Activated T-helper 17 cell treated with anti-CD3 and anti-CD28 coated beads, Interleukin-2, amount 50 U/mL, for 72 hours (primary cell): ENCODE measurements at regions not wholly inside any gene's neighbourhood (a gene's known extent, or its start where the extent isn't known, plus 50 kb on each side); places are given as distances from the start of the nearest gene placed in this dataset.

Source experiments
- ATAC-seq: fragments of 150-1000 bp; cut with Tn5 transposase; replicated peaks from 2 replicates; pipeline ENCODE4 v1.10.0; 2021; ENCODE audit warnings: mild to moderate bottlenecking, moderate library complexity
- H3K27ac Mint-ChIP-seq: one replicate; pipeline ENCODE4 v1.8.0; 2022; ENCODE audit warnings: mixed read lengths
- H3K27me3 Mint-ChIP-seq: one replicate; pipeline ENCODE4 v1.8.0; 2022; ENCODE audit warnings: mixed read lengths
- H3K36me3 Mint-ChIP-seq: one replicate; pipeline ENCODE4 v1.8.0; 2022; ENCODE audit warnings: low read depth, mild to moderate bottlenecking, mixed read lengths
- H3K4me1 Mint-ChIP-seq: one replicate; pipeline ENCODE4 v1.8.0; 2022; ENCODE audit warnings: mixed read lengths
- H3K4me3 Mint-ChIP-seq: one replicate; pipeline ENCODE4 v1.8.0; 2022; ENCODE audit warnings: mild to moderate bottlenecking, mixed read lengths
- H3K9me3 Mint-ChIP-seq: one replicate; pipeline ENCODE4 v1.8.0; 2022; ENCODE audit warnings: mixed read lengths

DNA sequence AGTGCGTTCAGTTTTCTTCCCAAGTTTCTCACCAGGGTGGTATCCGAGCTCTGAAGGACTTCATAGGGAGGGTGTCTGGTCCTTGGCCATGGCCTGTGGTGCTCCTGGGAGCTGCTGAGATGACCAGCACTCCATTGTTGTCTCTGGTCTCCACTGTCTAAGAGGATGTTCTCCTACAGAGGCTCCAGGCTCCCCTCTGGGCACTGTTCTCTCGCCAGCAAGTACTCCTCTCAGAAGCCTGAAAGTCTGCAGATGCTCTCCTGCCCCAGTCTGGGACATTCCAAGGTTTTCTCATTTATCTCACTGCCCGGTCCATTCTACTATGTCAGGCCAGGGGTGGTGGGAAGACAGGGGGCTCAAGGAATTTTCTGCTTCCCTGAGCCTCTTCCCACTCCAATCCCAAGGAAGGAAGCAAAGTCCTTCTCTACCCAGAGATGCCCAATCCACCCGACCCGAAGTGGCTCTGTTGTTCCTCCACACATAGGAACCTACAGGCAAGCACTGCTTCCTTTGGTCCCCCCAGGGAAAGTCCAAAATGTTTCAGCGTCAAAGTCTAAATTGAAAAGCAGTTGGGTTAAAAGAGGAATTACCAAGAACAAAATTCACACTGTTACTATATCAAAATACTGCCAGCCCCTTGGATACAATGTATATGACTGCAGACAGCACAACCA is 110.5 kb downstream of the GYPC start:
- Mint-ChIP-seq H3K27me3 (no peaks in the 10 kb centered on the region), H3K27ac (no peak overlapping the region), H3K36me3 (no peaks in the 10 kb centered on the region), H3K4me1 (peaks cover 47% of the 10 kb centered on the region), H3K9me3 (no peaks in the 10 kb centered on the region), H3K4me3 (no peak overlapping the region)
- no peak for ATAC-seq

DNA sequence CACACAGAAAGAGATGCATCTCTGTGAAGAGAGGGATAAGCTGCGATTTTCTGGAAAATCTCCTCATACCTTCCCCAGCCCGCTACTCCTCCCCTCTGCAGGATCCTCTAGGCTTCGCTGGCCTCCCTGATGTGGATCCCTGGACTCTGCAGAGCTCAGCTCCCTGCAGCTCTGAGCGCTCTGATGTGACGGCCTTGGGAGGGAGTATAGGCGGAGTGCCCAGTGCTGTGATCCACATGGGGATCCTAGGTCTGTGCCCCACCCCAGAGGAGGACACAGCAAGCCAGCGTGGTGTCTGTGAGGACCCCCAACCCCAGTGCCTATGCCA is 111.0 kb downstream of the GYPC start:
- Mint-ChIP-seq H3K27ac (no peak overlapping the region), H3K36me3 (no peaks in the 10 kb centered on the region), H3K27me3 (no peaks in the 10 kb centered on the region), H3K9me3 (no peaks in the 10 kb centered on the region), H3K4me3 (no peak overlapping the region), H3K4me1 (peaks cover 43% of the 10 kb centered on the region)
- no peak for ATAC-seq

DNA sequence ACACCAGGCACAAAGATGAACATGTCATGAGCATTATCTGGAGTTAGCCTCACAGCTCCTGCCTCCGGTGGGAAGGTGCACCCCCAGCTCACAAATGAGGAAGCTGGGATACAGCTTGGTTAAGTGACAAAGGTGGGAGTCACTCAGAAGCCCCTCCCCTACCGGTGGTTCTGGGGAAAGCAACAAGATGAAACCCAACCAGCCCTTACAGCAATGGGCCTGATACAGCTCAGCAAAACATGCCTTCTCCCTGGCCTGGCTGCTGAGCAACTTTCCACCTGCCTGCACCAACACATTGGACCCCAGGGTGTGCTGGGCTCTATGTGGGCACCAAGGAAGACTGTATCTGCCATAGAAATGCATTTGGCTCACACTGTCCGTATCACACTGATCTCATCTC is 113.2 kb downstream of the GYPC start:
- Mint-ChIP-seq H3K36me3 (no peaks in the 10 kb centered on the region), H3K4me1 (peaks cover 25% of the 10 kb centered on the region), H3K4me3 (no peak overlapping the region), H3K27ac (peak overlapping the region; percentile 7), H3K9me3 (no peaks in the 10 kb centered on the region), H3K27me3 (no peaks in the 10 kb centered on the region)
- no peak for ATAC-seq

DNA sequence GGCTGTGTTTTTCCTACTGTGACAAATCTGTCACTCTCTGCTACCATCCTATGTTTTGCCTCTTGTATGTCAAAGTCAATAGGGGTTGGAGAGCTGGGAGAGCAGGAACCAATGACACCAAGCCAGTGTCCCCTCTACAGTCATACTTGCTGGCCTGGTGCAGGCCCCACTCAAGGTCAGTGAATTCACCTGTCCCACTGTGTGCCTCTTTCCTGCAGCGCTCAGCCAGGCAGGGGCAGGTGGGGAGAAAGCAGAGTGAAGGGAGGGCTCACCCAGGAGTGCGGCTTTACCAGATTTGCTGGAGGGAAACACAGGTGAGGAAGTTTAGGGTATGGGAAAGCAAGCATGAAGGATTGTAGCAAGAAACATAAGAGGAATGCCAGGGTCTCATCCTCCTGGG is 114.5 kb downstream of the GYPC start:
- no peak overlapping the region for H3K4me3 Mint-ChIP-seq
- H3K9me3 Mint-ChIP-seq = no peaks in the 10 kb centered on the region
- H3K4me1 Mint-ChIP-seq = peaks cover 24% of the 10 kb centered on the region
- H3K36me3 Mint-ChIP-seq = no peaks in the 10 kb centered on the region
- no peaks in the 10 kb centered on the region for H3K27me3 Mint-ChIP-seq
- peak overlapping the region; percentile 23 for H3K27ac Mint-ChIP-seq
- no peak for ATAC-seq

DNA sequence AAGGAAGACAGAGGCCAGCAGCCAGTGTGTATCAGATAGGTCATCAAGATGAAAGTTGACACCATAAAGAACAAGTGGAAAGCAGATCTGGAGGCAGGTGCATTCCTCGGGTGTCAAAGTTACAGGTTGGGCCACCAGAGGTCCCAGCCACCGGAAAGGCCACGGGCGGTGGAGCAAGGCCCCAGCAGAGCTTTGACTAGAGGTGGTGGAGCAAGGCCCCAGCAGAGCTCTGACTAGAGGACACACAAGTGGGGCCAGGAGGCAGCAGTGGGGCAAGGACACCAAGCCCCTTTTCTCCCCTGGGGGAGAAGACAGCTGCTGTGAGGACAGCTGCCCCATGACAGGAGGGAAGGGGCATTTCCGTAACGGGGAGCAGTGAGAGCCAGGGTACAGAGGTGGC is 115.1 kb downstream of the GYPC start:
- Mint-ChIP-seq H3K36me3 (no peaks in the 10 kb centered on the region), H3K4me1 (peaks cover 27% of the 10 kb centered on the region), H3K4me3 (no peak overlapping the region), H3K27me3 (no peaks in the 10 kb centered on the region), H3K9me3 (no peaks in the 10 kb centered on the region), H3K27ac (no peak overlapping the region)
- no peak for ATAC-seq

DNA sequence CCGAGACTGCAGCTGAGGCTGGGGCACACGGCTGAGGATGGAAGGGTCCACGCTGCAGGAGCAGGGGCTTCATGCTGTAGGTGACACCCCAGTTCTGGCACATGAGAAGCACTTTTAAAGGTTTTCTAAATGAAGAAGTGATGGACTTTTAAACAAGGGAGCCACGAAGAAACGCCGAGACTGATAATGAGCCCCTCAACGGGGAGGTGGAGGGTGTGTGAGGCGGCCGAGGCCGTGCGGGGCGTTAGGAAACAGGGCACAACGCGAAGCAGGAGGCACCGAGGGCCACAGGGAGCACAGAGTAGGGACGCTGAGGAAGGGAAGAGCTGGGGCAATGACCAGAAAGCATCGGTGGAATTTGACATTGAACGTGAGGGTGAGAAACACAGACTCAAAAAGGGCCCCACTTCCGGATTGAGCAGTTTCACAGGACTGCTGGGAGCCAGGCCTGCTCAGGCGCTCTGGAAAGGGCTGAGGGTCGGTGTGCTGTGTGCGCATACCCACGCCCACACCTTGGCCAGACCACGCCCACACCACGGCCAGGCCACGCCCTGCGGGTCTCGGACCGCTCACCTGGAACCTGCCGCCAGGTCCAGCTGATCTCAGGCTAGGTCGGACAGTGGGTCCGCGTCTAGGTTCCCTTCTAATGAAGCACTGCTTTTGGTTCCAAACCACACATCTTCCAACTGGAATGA is 115.7 kb downstream of the GYPC start:
- H3K4me1 Mint-ChIP-seq = peaks cover 23% of the 10 kb centered on the region
- no peaks in the 10 kb centered on the region for H3K36me3 Mint-ChIP-seq
- no peak overlapping the region for H3K4me3 Mint-ChIP-seq
- no peaks in the 10 kb centered on the region for H3K27me3 Mint-ChIP-seq
- H3K9me3 Mint-ChIP-seq = no peaks in the 10 kb centered on the region
- no peak for ATAC-seq
- no peak overlapping the region for H3K27ac Mint-ChIP-seq

DNA sequence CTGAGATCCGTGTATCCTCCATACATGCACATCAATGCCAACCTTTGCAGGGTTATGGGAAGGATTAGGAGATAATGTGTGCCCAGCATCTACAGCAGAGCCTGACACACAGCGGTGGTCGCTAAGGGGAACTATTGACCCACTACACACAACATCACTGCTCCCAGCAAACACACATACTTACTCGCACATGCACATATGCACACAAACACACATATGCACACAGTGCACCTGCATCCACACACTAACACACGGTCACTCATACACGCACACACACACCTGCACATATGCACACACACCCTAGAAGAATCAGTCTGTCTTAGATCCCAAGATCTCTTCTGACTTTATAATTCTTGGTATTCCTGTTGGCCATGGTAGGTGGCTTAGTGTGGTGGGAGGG is 118.3 kb downstream of the GYPC start:
- Mint-ChIP-seq H3K27ac (no peak overlapping the region), H3K36me3 (no peaks in the 10 kb centered on the region)

DNA sequence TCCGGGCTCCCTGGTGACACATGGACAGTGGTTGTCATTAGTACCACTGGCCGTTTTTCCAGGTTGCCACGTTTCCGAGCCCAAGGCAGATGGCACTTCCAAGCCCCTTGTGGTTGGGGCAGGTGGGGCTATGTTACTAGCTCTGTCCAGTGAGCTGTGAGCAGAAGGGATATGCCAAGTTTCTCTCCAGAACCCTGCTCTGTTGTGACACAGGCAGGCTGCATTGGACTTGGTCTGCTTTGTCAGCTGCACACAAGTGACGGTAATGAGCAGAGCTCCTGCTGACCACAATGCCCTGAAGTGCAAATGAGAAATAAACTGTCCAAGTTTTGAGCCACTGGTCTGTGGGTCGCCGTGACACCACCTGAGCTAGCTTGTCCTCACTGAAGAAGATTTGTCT is 118.8 kb downstream of the GYPC start:
- H3K27ac Mint-ChIP-seq = no peak overlapping the region
- H3K9me3 Mint-ChIP-seq = no peaks in the 10 kb centered on the region
- H3K36me3 Mint-ChIP-seq = no peaks in the 10 kb centered on the region
- ATAC-seq = no peak
- H3K4me1 Mint-ChIP-seq = peaks cover 23% of the 10 kb centered on the region
- H3K4me3 Mint-ChIP-seq = no peak overlapping the region
- no peaks in the 10 kb centered on the region for H3K27me3 Mint-ChIP-seq

More for the DNA sequence above, 118.3 kb downstream of the GYPC start:
- Mint-ChIP-seq H3K4me1 (peaks cover 28% of the 10 kb centered on the region), H3K4me3 (no peak overlapping the region), H3K9me3 (no peaks in the 10 kb centered on the region), H3K27me3 (no peaks in the 10 kb centered on the region)
- no peak for ATAC-seq

DNA sequence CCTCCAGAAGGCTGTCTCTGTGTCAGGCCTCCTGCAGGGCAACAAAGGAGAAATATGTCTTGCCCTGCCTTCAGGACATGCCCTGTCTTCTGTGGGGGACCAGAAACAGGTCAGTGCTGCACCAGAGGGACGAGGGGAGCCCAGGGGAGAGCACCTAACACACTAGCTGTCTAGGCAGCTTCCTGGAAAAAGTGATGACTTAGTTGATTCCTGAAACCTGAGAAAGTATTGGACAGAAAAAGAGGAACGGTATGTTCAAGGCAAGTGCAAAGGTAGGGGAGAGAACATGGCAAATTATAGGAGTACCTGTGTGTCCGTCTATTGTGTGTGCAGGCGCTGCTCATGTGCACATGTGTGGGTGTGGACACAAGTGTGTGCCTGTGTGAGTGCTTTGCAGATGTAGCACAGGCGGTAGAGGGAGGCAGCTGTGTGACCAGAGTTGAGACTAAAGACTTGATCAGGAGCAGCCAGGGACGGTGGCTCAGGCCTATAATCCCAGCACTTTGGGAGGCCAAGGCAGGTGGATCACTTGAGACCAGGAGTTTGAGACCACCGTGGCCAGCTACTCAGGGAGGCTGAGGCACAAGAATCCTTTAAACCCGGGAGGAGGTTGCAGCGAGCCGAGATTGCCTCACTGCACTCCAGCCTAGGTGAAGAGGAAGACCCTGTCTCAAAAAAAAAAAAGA is 119.5 kb downstream of the GYPC start:
- H3K4me1 Mint-ChIP-seq = peaks cover 17% of the 10 kb centered on the region
- no peak for ATAC-seq
- no peaks in the 10 kb centered on the region for H3K36me3 Mint-ChIP-seq
- peak overlapping the region; percentile 95 for H3K4me3 Mint-ChIP-seq
- peak overlapping the region; percentile 56 for H3K27ac Mint-ChIP-seq
- no peaks in the 10 kb centered on the region for H3K27me3 Mint-ChIP-seq
- no peaks in the 10 kb centered on the region for H3K9me3 Mint-ChIP-seq

DNA sequence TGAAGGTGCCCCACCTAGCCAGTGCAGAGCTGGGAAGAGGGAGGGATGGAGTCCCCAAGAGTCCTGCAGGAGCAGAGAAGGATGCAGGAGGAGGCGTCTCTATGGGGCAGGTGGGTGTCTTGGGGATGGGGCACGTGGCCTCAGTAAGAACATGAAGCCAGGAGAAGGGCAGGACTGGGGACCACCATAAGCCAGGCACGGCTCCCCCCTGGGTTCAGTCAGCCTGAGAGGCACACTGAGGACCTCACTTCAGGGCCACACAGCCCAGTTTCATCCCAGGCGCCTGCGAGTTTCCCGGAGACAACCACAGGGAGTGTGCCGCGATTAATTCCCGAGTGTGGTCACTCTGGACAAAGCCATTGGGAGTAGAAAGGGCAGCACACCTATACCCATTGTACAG is 120.3 kb downstream of the GYPC start:
- no peaks in the 10 kb centered on the region for H3K36me3 Mint-ChIP-seq
- H3K27ac Mint-ChIP-seq = peak overlapping the region; percentile 56
- peaks cover 17% of the 10 kb centered on the region for H3K4me1 Mint-ChIP-seq
- no peaks in the 10 kb centered on the region for H3K27me3 Mint-ChIP-seq
- peak; percentile 2 for ATAC-seq
- no peaks in the 10 kb centered on the region for H3K9me3 Mint-ChIP-seq
- H3K4me3 Mint-ChIP-seq = peak overlapping the region; percentile 95

DNA sequence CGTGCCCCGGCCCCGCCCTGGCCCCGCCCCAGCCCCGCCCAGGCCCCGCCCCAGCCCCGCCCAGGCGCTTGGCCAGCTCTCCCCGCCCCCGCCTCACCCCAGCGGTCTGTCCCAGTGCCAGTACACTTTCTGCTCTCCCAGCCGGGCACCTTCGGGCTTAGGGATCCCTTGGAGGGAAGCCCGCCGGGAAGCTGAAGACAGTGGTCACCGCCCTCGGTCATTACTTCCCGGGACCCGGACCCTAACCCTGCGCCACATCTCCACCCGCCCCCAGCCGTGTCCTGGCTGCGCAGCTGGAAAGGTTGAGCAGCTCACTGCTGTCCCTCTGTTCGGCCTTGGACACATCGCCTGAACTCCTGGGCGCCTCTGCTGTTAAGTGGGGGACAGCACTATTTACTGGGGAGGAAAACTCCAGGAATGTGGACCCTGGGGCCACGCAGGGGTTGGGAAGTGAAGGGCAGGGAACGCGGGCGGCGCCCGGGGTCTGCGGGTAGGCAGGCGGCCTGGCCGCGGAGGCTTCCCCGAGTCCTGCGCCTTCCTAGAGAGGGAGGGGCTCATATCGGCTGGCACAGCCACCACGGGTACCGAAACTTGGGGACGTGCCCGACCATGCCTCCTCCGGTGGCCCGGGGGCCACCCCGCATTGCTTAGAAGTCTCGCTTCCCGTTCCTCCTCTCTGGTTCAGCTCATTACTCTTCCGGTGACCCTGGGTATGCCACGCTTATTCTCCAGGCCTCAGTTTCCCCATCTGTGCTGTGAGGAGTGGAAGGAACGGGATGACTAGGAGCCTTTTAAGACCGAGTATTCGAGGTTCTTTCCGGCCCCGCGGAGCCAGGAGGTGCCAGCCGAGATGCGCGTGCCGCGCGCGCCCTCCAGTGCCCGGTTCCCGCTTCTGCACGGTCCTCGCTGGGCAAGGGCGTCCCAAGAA is 121.0 kb downstream of the GYPC start:
- no peaks in the 10 kb centered on the region for H3K36me3 Mint-ChIP-seq
- H3K27ac Mint-ChIP-seq = peak overlapping the region; percentile 87
- peaks cover 17% of the 10 kb centered on the region for H3K4me1 Mint-ChIP-seq
- H3K4me3 Mint-ChIP-seq = peak overlapping the region; percentile 95
- H3K27me3 Mint-ChIP-seq = peaks cover 3% of the 10 kb centered on the region
- ATAC-seq = peak; percentile 87
- no peaks in the 10 kb centered on the region for H3K9me3 Mint-ChIP-seq

DNA sequence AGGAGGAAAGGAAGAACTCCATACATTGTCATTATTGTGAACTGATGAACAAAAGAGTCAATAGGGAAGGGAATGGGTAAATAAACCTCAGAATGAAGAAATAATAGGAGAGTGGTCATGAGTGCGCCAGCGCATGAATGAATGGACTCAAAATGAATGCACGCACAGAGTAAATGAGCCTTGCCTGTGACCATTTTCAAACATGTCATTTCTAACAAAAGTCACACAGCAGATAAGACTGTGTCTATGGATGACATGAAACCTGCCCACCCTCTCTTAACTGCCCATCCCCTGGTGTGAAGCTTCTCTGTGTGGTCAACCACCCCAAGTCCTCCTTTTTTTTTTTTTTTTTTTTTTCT is 121.1 kb upstream of the TEX51 start:
- Mint-ChIP-seq H3K9me3 (no peaks in the 10 kb centered on the region), H3K27me3 (peaks cover 7% of the 10 kb centered on the region), H3K4me3 (peak overlapping the region; percentile 95), H3K27ac (peak overlapping the region; percentile 87), H3K36me3 (no peaks in the 10 kb centered on the region), H3K4me1 (peaks cover 17% of the 10 kb centered on the region)
- no peak for ATAC-seq

DNA sequence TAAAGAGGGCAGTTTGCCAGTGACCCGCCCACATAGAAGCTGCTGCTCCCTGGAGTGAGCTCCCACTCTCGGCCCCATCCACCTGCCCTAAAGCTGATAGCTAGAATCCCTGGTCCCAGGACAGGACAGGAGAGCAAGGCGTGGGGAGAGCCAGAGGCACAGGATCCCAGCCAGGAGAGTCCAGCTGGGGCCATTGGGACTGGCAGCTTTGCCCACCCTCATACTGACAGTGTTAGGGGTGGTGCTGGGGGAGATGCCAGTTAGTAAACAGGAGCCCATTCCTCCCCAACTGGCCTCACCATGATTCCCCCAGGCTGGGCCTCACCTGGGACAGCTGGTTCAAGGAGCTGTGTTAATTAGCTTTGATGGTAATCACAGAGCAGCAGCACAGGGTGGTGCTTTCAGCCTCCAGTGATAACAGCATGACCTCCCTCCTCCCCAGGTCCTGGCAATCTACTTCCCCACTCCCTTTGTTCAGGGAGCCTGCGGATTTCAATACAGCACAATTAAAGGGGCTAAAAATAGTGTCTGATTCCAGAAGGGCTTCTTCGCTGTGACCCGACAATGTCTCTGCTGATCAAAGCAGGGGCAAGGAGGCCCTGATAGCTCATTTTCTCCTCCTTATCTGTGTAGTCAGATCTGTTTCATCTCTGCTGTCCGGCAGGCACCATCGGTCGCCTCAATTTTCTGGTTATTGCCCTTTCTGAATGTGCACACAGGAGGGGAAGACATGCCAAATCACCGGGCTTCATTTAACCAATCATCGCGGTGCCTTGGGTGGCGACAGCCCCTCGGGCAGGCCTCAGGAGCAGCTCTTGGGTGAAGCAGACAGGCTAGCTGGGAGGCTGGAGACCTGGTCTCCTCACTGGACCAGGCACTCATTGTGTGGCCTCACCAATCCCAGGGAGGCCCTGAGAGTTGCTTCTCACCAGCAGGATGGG is 119.9 kb upstream of the TEX51 start:
- no peak for ATAC-seq
- no peaks in the 10 kb centered on the region for H3K9me3 Mint-ChIP-seq
- peak overlapping the region; percentile 29 for H3K27ac Mint-ChIP-seq
- H3K4me1 Mint-ChIP-seq = peaks cover 17% of the 10 kb centered on the region
- no peaks in the 10 kb centered on the region for H3K36me3 Mint-ChIP-seq
- peaks cover 7% of the 10 kb centered on the region for H3K27me3 Mint-ChIP-seq
- H3K4me3 Mint-ChIP-seq = peak overlapping the region; percentile 95
